CD4-positive, CD25-positive, alpha-beta regulatory T cell (primary cell): ENCODE measurements at regions not wholly inside any gene's neighbourhood (a gene's known extent, or its start where the extent isn't known, plus 50 kb on each side); places are given as distances from the start of the nearest gene placed in this dataset.

ENCODE experiments used
- ATAC-seq, 2 donors: fragments of 150-1000 bp; cut with Tn5 transposase; one replicate each; pipeline ENCODE4 v1.10.0; 2021; ENCODE audit warnings: low read depth in 2 of 2, moderate number of reproducible peaks in 2 of 2, moderate library complexity in 1 of 2
- DNase-seq, 3 donors: peaks; one replicate each; pipeline versions ENCODE4 v3.0.0 to v3.0.0-alpha.2; 2012 to 2022; ENCODE audit warnings: mixed read lengths in 1 of 3
- H3K27ac ChIP-seq: one replicate; pipeline ENCODE4 v1.7.0; 2013; ENCODE audit warnings: mild to moderate bottlenecking, low read length; ENCODE audit not compliant: insufficient read depth, poor library complexity, severe bottlenecking
- H3K27me3 ChIP-seq: one replicate; pipeline ENCODE4 v1.7.0; 2013; ENCODE audit warnings: low read length; ENCODE audit not compliant: control insufficient read depth, insufficient read depth
- H3K36me3 ChIP-seq: one replicate; pipeline ENCODE4 v1.7.0; 2013; ENCODE audit warnings: mild to moderate bottlenecking, low read length, moderate library complexity; ENCODE audit not compliant: control insufficient read depth, insufficient read depth
- H3K4me1 ChIP-seq: 2 replicates; pipeline ENCODE4 v1.7.0; 2013; ENCODE audit warnings: mild to moderate bottlenecking, low read length; ENCODE audit not compliant: insufficient read depth, control insufficient read depth, poor library complexity, severe bottlenecking
- H3K4me3 ChIP-seq: one replicate; pipeline ENCODE4 v1.7.0; 2013; ENCODE audit warnings: low read depth, mild to moderate bottlenecking, low read length, moderate library complexity
- H3K9me3 ChIP-seq, 2 experiments: 1 replicate in 1 of 2; 2 replicates in 1 of 2; pipeline ENCODE4 v1.7.0; 2013; ENCODE audit warnings: low read length in 2 of 2, mild to moderate bottlenecking in 1 of 2, moderate library complexity in 1 of 2; ENCODE audit not compliant: control insufficient read depth in 2 of 2
- H3K27ac Mint-ChIP-seq, 3 donors: one replicate each; pipeline ENCODE4 v1.8.0; 2020 to 2022; ENCODE audit warnings: mild to moderate bottlenecking in 3 of 3, mixed read lengths in 3 of 3, moderate library complexity in 2 of 3
- H3K27me3 Mint-ChIP-seq: one replicate; pipeline ENCODE4 v1.8.0; 2022; ENCODE audit warnings: mild to moderate bottlenecking, mixed read lengths
- H3K36me3 Mint-ChIP-seq: one replicate; pipeline ENCODE4 v1.8.0; 2020; ENCODE audit warnings: mixed read lengths
- H3K4me1 Mint-ChIP-seq, 4 donors: one replicate each; pipeline ENCODE4 v1.8.0; 2020 to 2022; ENCODE audit warnings: mixed read lengths in 4 of 4, mild to moderate bottlenecking in 1 of 4
- H3K4me3 Mint-ChIP-seq, 4 donors: one replicate each; pipeline ENCODE4 v1.8.0; 2020 to 2022; ENCODE audit warnings: mild to moderate bottlenecking in 4 of 4, mixed read lengths in 4 of 4, moderate library complexity in 3 of 4
- H3K9me3 Mint-ChIP-seq, 7 donors: one replicate each; pipeline ENCODE4 v1.8.0; 2020 to 2022; ENCODE audit warnings: mixed read lengths in 7 of 7, mild to moderate bottlenecking in 3 of 7, moderate library complexity in 2 of 7

DNA sequence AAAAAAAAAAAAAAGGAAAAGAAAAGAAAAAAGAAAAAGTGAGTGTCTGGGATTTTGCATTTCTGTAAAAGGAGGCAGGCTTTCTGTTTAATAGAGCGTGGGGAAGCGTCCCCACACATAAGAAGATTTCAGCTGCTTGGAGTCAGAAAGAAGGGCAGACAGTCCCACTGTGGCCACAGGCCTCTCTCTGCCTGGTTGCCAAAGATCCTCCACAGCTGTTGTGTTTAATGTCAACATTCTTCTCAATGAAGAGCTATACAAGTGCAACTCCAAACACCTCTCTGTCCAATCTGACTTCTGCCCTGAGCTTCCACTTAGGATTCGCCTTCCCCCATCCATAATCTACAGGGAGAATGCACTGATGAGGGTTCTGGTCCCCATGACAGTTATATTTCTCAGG, 64.3 kb upstream of the MLN start:
- no peaks in the 10 kb centered on the region for H3K4me1 ChIP-seq
- DNase-seq (no peak), ATAC-seq (no peak)
- H3K4me1 Mint-ChIP-seq = peaks cover 6 to 20% (median 16%) of the 10 kb centered on the region in 4 donors
- H3K27ac Mint-ChIP-seq = no peak overlapping the region
- H3K27me3 Mint-ChIP-seq = peaks cover 3% of the 10 kb centered on the region
- no peaks in the 10 kb centered on the region for H3K36me3 Mint-ChIP-seq
- no peak overlapping the region for H3K4me3 Mint-ChIP-seq
- H3K9me3 Mint-ChIP-seq = peaks cover 0 to 7% (median 0%) of the 10 kb centered on the region in 7 donors
- no peak overlapping the region for H3K4me3 ChIP-seq
- no peak overlapping the region for H3K27ac ChIP-seq
- H3K27me3 ChIP-seq = no peaks in the 10 kb centered on the region
- H3K36me3 ChIP-seq = no peaks in the 10 kb centered on the region
- no peaks in the 10 kb centered on the region for H3K9me3 ChIP-seq

DNA sequence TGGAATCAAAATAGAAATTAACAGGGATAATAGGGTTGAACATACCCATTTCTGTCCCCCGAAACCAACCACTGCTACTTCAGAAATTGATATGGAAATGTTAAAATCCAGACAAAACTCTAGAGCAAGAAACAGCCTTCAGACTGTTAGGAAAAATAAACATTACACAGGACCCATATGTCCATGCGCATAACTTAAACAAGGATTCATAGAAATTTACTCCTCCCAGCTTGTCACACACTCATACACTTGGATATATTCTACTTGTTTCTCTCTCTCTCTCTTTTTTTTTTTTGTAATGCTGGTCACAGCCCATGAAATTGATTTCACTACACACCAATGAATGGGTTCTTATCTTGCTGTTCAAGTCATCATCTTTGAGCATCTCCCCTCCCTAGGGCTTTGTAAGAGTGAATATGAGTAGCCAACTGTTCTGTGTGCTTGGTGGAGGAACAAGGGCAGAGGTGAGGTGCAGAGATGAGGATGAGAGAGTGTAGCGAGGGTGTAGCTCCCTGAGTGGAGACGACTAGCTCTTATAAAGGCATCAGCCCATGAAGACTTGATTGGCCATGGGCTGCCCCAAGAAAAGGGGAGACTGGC, 61.8 kb upstream of the MLN start:
- Histone ChIP-seq H3K27me3 (no peaks in the 10 kb centered on the region), H3K4me3 (no peak overlapping the region), H3K9me3 (no peaks in the 10 kb centered on the region), H3K4me1 (peaks cover 18% of the 10 kb centered on the region), H3K27ac (no peak overlapping the region), H3K36me3 (no peaks in the 10 kb centered on the region)
- ATAC-seq = no peak
- peaks cover 21 to 41% (median 30%) of the 10 kb centered on the region in 4 donors for H3K4me1 Mint-ChIP-seq
- H3K36me3 Mint-ChIP-seq = no peaks in the 10 kb centered on the region
- no peak overlapping the region for H3K4me3 Mint-ChIP-seq
- no peak for DNase-seq
- H3K27me3 Mint-ChIP-seq = no peaks in the 10 kb centered on the region
- peaks cover 0 to 7% (median 0%) of the 10 kb centered on the region in 7 donors for H3K9me3 Mint-ChIP-seq
- H3K27ac Mint-ChIP-seq = no peak overlapping the region

DNA sequence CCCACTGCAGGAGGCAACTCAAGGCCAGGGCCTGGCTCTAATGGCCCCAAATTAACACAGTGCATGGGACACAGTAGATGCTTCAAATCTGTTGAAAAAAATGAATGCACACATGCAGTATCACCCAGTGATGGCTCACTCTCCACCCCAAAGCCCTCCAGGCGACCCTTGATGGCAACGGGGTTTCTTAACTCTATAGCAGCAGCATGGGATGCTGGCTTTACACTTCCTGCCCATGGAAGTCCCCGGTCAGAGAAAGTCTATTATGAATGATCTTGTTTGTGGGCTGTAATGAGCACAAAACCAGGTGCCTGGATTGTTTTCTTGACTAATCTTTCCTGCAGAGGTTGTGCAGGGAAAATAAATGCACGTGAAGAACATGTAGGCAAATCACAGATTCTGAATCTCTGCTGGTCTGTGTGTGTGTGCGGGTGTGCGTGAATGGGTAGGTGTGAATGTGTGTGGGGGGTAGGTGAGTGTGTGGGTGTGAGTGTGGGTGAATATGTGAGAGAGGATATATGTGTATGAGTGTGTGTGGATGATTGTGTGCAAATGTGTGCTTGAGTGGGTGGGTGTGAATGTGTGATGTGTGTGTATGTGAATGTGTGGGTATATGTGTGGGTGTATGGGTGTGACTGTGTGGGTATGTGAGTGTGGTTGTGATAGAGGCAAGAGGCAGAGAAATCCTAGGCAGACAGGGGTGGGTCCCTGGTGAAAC, 60.1 kb upstream of the MLN start:
- Mint-ChIP-seq H3K27ac (peak overlapping the region in 2 of 3 donors; percentile 3 to 61), H3K9me3 (peaks cover 0 to 7% (median 0%) of the 10 kb centered on the region in 7 donors), H3K36me3 (no peaks in the 10 kb centered on the region), H3K4me3 (no peak overlapping the region), H3K27me3 (no peaks in the 10 kb centered on the region), H3K4me1 (peaks cover 21 to 48% (median 32%) of the 10 kb centered on the region in 4 donors)
- H3K9me3 ChIP-seq = no peaks in the 10 kb centered on the region
- no peaks in the 10 kb centered on the region for H3K36me3 ChIP-seq
- no peaks in the 10 kb centered on the region for H3K27me3 ChIP-seq
- no peak overlapping the region for H3K27ac ChIP-seq
- DNase-seq = no peak
- H3K4me1 ChIP-seq = peaks cover 24% of the 10 kb centered on the region
- no peak overlapping the region for H3K4me3 ChIP-seq
- ATAC-seq = no peak

- Histone ChIP-seq H3K4me1 (peaks cover 26% of the 10 kb centered on the region), H3K27ac (no peak overlapping the region), H3K27me3 (no peaks in the 10 kb centered on the region), H3K9me3 (no peaks in the 10 kb centered on the region), H3K36me3 (no peaks in the 10 kb centered on the region), H3K4me3 (no peak overlapping the region)
- ATAC-seq (no peak), DNase-seq (no peak)
- Mint-ChIP-seq H3K4me3 (peak overlapping the region in 1 of 4 donors; percentile 67), H3K36me3 (no peaks in the 10 kb centered on the region), H3K27me3 (no peaks in the 10 kb centered on the region), H3K9me3 (peaks cover 0 to 7% (median 0%) of the 10 kb centered on the region in 7 donors), H3K4me1 (peaks cover 21 to 55% (median 35%) of the 10 kb centered on the region in 4 donors), H3K27ac (peak overlapping the region in 1 of 3 donors; percentile 61)
Measured at GRCh38 chr6:33863084-33863483, 59.3 kb upstream of the MLN start.

GRCh38 chr6:33862536-33862935, 58.7 kb upstream of the MLN start:
- Mint-ChIP-seq H3K4me1 (peaks cover 21 to 61% (median 35%) of the 10 kb centered on the region in 4 donors), H3K27me3 (no peaks in the 10 kb centered on the region), H3K27ac (peak overlapping the region in 1 of 3 donors; percentile 62), H3K4me3 (no peak overlapping the region), H3K36me3 (no peaks in the 10 kb centered on the region), H3K9me3 (peaks cover 0 to 7% (median 0%) of the 10 kb centered on the region in 7 donors)
- Histone ChIP-seq H3K4me1 (peaks cover 32% of the 10 kb centered on the region), H3K4me3 (no peak overlapping the region), H3K27me3 (no peaks in the 10 kb centered on the region), H3K9me3 (no peaks in the 10 kb centered on the region), H3K27ac (no peak overlapping the region), H3K36me3 (no peaks in the 10 kb centered on the region)
- DNase-seq (no peak), ATAC-seq (no peak)

GRCh38 chr6:33861722-33862121, 57.9 kb upstream of the MLN start:
- no peak for ATAC-seq
- H3K27ac ChIP-seq = no peak overlapping the region
- no peaks in the 10 kb centered on the region for H3K36me3 ChIP-seq
- H3K27me3 ChIP-seq = no peaks in the 10 kb centered on the region
- Mint-ChIP-seq H3K4me3 (no peak overlapping the region), H3K27ac (peak overlapping the region in 2 of 3 donors; percentile 24 to 62), H3K27me3 (no peaks in the 10 kb centered on the region), H3K9me3 (peaks cover 0 to 7% (median 0%) of the 10 kb centered on the region in 7 donors), H3K36me3 (no peaks in the 10 kb centered on the region), H3K4me1 (peaks cover 21 to 69% (median 41%) of the 10 kb centered on the region in 4 donors)
- H3K4me3 ChIP-seq = no peak overlapping the region
- H3K9me3 ChIP-seq = no peaks in the 10 kb centered on the region
- peak in 1 of 3 donors; percentile 28 for DNase-seq
- H3K4me1 ChIP-seq = peaks cover 40% of the 10 kb centered on the region

DNA sequence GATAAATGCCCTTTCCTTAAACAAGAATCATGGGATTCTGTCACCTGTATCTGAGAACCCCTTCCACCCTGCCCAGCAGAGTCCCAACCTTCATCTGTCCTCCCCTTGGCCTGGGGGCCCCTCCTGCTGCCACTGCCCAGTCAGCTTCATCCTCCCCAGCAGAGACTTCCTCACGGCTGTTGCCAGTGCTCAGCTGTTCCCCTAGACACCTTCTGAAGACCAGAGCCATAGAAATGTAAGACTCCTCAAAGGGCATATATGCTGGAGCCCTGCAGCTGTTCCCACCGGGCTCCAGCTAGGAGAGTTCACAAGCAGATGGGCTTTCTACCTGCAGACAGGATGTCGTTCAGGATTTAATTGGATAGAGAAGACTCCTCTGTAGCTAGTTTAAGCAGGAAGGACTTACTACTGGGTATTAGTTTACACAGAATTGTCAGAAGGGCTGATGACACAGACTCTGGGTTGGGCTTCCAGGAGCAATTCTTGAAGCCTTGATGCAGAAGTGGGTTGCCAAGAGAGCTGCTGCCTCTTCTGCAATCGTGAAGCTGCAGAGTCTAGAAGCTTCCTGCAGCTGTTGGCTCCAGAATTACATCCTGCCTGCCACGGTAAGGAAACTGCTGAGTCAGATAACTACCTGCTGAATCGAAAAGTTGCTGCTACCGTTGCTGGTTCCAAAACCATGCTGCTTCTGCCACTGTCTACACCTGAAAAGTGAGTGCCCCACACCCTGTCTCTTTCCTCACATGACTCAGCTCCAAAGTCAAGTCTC, 57.1 kb upstream of the MLN start:
- DNase-seq (peak in 2 of 3 donors; percentile 59 to 88), ATAC-seq (peak; percentile 68)
- H3K27ac Mint-ChIP-seq = peak overlapping the region; percentile 11 to 85 (median 62)
- H3K27me3 Mint-ChIP-seq = no peaks in the 10 kb centered on the region
- peaks cover 17 to 77% (median 43%) of the 10 kb centered on the region in 4 donors for H3K4me1 Mint-ChIP-seq
- H3K9me3 ChIP-seq = no peaks in the 10 kb centered on the region
- H3K27ac ChIP-seq = no peak overlapping the region
- no peaks in the 10 kb centered on the region for H3K27me3 ChIP-seq
- peaks cover 48% of the 10 kb centered on the region for H3K4me1 ChIP-seq
- H3K36me3 ChIP-seq = no peaks in the 10 kb centered on the region
- peaks cover 0 to 2% (median 0%) of the 10 kb centered on the region in 7 donors for H3K9me3 Mint-ChIP-seq
- peak overlapping the region; percentile 43 to 75 (median 60) for H3K4me3 Mint-ChIP-seq
- H3K36me3 Mint-ChIP-seq = no peaks in the 10 kb centered on the region
- H3K4me3 ChIP-seq = peak overlapping the region; percentile 53
